Right atrium auricular region (tissue), 2 donors: ENCODE measurements at regions not wholly inside any gene's neighbourhood (a gene's known extent, or its start where the extent isn't known, plus 50 kb on each side); places are given as distances from the start of the nearest gene placed in this dataset.
A peak's percentile ranks its signal among the peaks of the same experiment; 100 is the strongest.

Experiments
- DNase-seq: peaks from one replicate; pipeline ENCODE4 v3.0.0-alpha.2; 2019; ENCODE audit warnings: low spot score
- H3K27ac ChIP-seq, 2 donors: fragments of 200-600 bp; sonication (generic); 1 replicate in 1 of 2; 2 replicates in 1 of 2; pipeline ENCODE4 v1.5.1; 2016 to 2019
- H3K27me3 ChIP-seq, 2 donors: fragments of 200-600 bp; sonication (generic); one replicate each; pipeline versions ENCODE4 v1.5.1 to v1.6.0; 2017 to 2019
- H3K36me3 ChIP-seq: fragments of 200-600 bp; sonication (generic); one replicate; pipeline ENCODE4 v1.5.1; 2016
- H3K4me1 ChIP-seq, 2 donors: fragments of 200-600 bp; sonication (generic); one replicate each; pipeline versions ENCODE4 v1.5.1 to v1.6.0; 2017 to 2019
- H3K4me3 ChIP-seq, 2 donors: fragments of 200-600 bp; sonication (generic); 1 replicate in 1 of 2; 2 replicates in 1 of 2; pipeline ENCODE4 v1.5.1; 2017 to 2019; ENCODE audit warnings: mild to moderate bottlenecking in 1 of 2, moderate library complexity in 1 of 2
- H3K9me3 ChIP-seq, 2 donors: fragments of 200-600 bp; sonication (generic); one replicate each; pipeline ENCODE4 v1.5.1; 2019
- CTCF ChIP-seq, 2 donors: fragments of 200-600 bp; sonication (generic); IDR thresholded peaks; one replicate each; pipeline ENCODE4 v1.5.1; 2019; ENCODE audit warnings: antibody characterized with exemption in 2 of 2

DNA sequence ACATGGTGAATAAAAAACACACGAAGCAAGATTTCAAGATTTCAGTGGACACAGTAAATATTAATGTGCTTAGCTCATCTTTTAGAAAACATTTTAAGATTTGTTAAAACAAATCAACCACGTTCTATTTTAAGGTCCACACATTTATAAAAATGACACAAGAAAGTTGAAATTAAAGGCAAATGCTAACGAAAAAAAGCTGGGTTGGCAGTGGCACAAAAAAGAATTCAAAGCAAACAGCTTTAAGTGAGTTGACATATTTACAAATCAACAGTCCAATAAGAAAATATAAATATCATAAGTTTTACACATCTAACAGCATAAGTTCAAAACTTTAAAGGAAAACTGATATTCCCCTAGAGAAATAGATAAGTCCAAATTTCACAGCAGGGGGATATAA is 430.4 kb upstream of the CCDC54 start:
- H3K36me3 ChIP-seq, result no peaks in the 10 kb centered on the region
- H3K9me3 ChIP-seq, result no peaks in the 10 kb centered on the region
- H3K27ac ChIP-seq, result no peak overlapping the region
- DNase-seq, result no peak
- no peaks in the 10 kb centered on the region for H3K4me1 ChIP-seq
- no peaks in the 10 kb centered on the region for H3K27me3 ChIP-seq
- H3K4me3 ChIP-seq, result no peak overlapping the region
- TF ChIP-seq CTCF (IDR thresholded peaks at IDR 0.05), result no peak

DNA sequence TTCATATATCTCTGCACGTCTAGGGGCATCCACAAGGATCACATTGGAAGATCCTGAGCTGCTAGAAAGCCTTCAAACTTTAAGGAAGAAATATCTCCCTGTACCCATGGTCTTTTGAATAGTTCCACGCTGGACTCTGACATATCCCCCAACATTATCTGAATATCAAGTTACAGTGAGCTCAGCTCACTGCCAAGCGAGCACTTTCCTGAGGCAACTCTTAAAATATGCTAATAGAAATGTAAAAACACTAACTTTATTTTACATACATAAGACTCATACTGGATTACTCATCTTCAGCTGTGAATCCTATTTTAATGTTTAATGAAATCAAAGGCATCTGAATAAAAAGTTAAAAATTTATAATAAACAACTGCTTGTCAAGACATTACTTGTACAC is 420.2 kb upstream of the CCDC54 start:
- Histone ChIP-seq H3K36me3 (no peaks in the 10 kb centered on the region), H3K4me3 (no peak overlapping the region), H3K27me3 (no peaks in the 10 kb centered on the region), H3K4me1 (no peaks in the 10 kb centered on the region), H3K27ac (no peak overlapping the region), H3K9me3 (no peaks in the 10 kb centered on the region)
- TF ChIP-seq CTCF (IDR thresholded peaks at IDR 0.05), result no peak
- DNase-seq, result no peak

GRCh38 chr3:106962993-106963392 is 414.2 kb upstream of the CCDC54 start:
- no peak overlapping the region for H3K4me3 ChIP-seq

DNA sequence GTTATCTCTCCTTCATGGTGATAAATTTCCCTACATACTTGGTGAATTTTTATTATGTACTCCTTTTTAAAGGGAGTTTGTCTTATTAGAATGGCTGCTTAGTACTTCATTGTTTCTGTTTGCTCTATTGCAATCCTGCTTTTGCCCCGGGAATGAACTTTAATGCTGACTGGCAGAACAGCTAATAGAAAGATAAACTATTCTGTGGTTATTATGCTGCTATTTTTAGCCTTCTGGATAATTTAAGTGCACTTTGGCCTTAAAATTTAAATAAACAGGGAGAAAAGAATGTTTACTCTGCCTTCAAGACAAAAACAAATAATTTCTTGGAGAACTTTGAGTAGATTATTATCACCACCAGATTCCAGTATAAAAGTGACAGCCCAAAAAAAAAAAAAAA is 413.8 kb upstream of the CCDC54 start:
- TF ChIP-seq CTCF (IDR thresholded peaks at IDR 0.05), result no peak
- H3K4me1 ChIP-seq, result peaks cover 0 to 10% of the 10 kb centered on the region in 2 donors
- H3K4me3 ChIP-seq, result no peak overlapping the region
- H3K9me3 ChIP-seq, result no peaks in the 10 kb centered on the region
- no peaks in the 10 kb centered on the region for H3K27me3 ChIP-seq
- DNase-seq, result no peak
- H3K36me3 ChIP-seq, result no peaks in the 10 kb centered on the region
- peak overlapping the region in 1 of 2 donors; percentile 41 for H3K27ac ChIP-seq

More at GRCh38 chr3:106962993-106963392, 414.2 kb upstream of the CCDC54 start:
- H3K27me3 ChIP-seq, result no peaks in the 10 kb centered on the region
- no peaks in the 10 kb centered on the region for H3K9me3 ChIP-seq
- peak overlapping the region in 1 of 2 donors; percentile 41 for H3K27ac ChIP-seq
- peaks cover 0 to 10% of the 10 kb centered on the region in 2 donors for H3K4me1 ChIP-seq
- H3K36me3 ChIP-seq, result no peaks in the 10 kb centered on the region
- no peak for DNase-seq
- no peak for TF ChIP-seq CTCF (IDR thresholded peaks at IDR 0.05)

GRCh38 chr3:106965307-106965706 is 411.9 kb upstream of the CCDC54 start:
- peaks cover 0 to 10% of the 10 kb centered on the region in 2 donors for H3K4me1 ChIP-seq
- H3K36me3 ChIP-seq, result no peaks in the 10 kb centered on the region
- H3K27ac ChIP-seq, result no peak overlapping the region
- H3K27me3 ChIP-seq, result no peaks in the 10 kb centered on the region
- TF ChIP-seq CTCF (IDR thresholded peaks at IDR 0.05), result no peak
- no peak overlapping the region for H3K4me3 ChIP-seq
- no peak for DNase-seq
- H3K9me3 ChIP-seq, result no peaks in the 10 kb centered on the region

- no peak for TF ChIP-seq CTCF (IDR thresholded peaks at IDR 0.05)
- Histone ChIP-seq H3K27ac (no peak overlapping the region), H3K9me3 (no peaks in the 10 kb centered on the region), H3K4me1 (no peaks in the 10 kb centered on the region), H3K27me3 (no peaks in the 10 kb centered on the region), H3K4me3 (no peak overlapping the region), H3K36me3 (no peaks in the 10 kb centered on the region)
- no peak for DNase-seq
Measured at GRCh38 chr3:106969596-106969995, 407.6 kb upstream of the CCDC54 start.
